B cell (primary cell): ENCODE measurements at regions not wholly inside any gene's neighbourhood (a gene's known extent, or its start where the extent isn't known, plus 50 kb on each side); places are given as distances from the start of the nearest gene placed in this dataset.

Source experiments
- EZH2 ChIP-seq: IDR thresholded peaks from 2 replicates; pipeline ENCODE4 v1.6.1; 2012; ENCODE audit warnings: borderline replicate concordance, low read depth, mild to moderate bottlenecking, moderate library complexity, low read length; ENCODE audit not compliant: insufficient read depth, poor library complexity, severe bottlenecking
- TF ChIP-seq, protein P1 (sequence below): fragments of 200-600 bp; IDR thresholded peaks from one replicate; pipeline ENCODE4 v1.8.0; 2022; ENCODE audit warnings: antibody characterized with exemption, mild to moderate bottlenecking

DNA sequence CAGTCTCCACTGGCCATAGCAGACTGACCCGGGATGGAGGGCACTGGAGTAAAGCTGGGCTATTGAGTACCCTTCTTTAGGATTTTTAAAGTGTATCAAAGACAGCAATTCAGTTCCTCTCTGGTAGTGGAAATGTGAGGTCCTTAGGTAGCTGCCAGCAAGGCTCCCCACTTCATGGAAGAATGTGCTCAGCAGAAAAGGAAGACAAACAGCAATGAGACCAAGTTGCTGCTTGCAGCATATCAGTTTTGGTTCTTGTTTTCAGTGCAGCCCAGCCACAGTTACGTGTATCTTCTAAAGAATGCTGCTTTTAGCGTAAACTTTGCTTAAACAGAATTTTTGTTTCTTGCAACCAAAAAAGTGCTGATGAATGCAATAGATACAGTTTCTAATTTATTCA is 374.0 kb upstream of the CBLB start:
- TF ChIP-seq, protein P1, sequence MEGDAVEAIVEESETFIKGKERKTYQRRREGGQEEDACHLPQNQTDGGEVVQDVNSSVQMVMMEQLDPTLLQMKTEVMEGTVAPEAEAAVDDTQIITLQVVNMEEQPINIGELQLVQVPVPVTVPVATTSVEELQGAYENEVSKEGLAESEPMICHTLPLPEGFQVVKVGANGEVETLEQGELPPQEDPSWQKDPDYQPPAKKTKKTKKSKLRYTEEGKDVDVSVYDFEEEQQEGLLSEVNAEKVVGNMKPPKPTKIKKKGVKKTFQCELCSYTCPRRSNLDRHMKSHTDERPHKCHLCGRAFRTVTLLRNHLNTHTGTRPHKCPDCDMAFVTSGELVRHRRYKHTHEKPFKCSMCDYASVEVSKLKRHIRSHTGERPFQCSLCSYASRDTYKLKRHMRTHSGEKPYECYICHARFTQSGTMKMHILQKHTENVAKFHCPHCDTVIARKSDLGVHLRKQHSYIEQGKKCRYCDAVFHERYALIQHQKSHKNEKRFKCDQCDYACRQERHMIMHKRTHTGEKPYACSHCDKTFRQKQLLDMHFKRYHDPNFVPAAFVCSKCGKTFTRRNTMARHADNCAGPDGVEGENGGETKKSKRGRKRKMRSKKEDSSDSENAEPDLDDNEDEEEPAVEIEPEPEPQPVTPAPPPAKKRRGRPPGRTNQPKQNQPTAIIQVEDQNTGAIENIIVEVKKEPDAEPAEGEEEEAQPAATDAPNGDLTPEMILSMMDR, result no peak
- TF ChIP-seq EZH2, result no peak
